GM23338 (cell line): ENCODE measurements at regions not wholly inside any gene's neighbourhood (a gene's known extent, or its start where the extent isn't known, plus 50 kb on each side); places are given as distances from the start of the nearest gene placed in this dataset.

Experiments
- ATAC-seq: fragments of 200-7000 bp; cut with Tn5 transposase; 3 replicates; pipeline ENCODE4 v1.9.1; 2020
- DNase-seq: peaks from one replicate; pipeline ENCODE4 v3.0.0-alpha.2; 2015; ENCODE audit warnings: low spot score
- H2AFZ ChIP-seq: fragments of 200-600 bp; sonication (generic); 2 replicates; pipeline ENCODE4 v1.8.0; 2016; ENCODE audit warnings: antibody characterized with exemption, mild to moderate bottlenecking, moderate library complexity
- H3F3A ChIP-seq: fragments of 200-600 bp; sonication (generic); replicated peaks from 2 replicates; pipeline ENCODE4 v1.8.0; 2017; ENCODE audit warnings: antibody characterized with exemption, mixed run types, low read depth
- H3K27ac ChIP-seq: fragments of 200-600 bp; sonication (generic); 2 replicates; pipeline ENCODE4 v1.6.1; 2016; ENCODE audit warnings: low read depth
- H3K27me3 ChIP-seq: fragments of 200-600 bp; sonication (generic); 2 replicates; pipeline ENCODE4 v1.8.0; 2016; ENCODE audit warnings: mild to moderate bottlenecking, mixed run types, moderate library complexity; ENCODE audit not compliant: insufficient read depth
- H3K36me3 ChIP-seq: fragments of 200-600 bp; sonication (generic); 2 replicates; pipeline ENCODE4 v1.8.0; 2016; ENCODE audit warnings: mild to moderate bottlenecking; ENCODE audit not compliant: insufficient read depth
- H3K4me1 ChIP-seq: fragments of 200-600 bp; sonication (generic); 2 replicates; pipeline ENCODE4 v1.8.0; 2016; ENCODE audit warnings: mild to moderate bottlenecking, moderate library complexity; ENCODE audit not compliant: insufficient read depth
- H3K4me2 ChIP-seq: fragments of 200-600 bp; sonication (generic); 2 replicates; pipeline ENCODE4 v1.7.1; 2017; ENCODE audit warnings: mixed run types
- H3K4me3 ChIP-seq: fragments of 200-600 bp; sonication (generic); 2 replicates; pipeline ENCODE4 v1.6.1; 2016; ENCODE audit warnings: mixed run types
- H3K79me2 ChIP-seq: fragments of 200-600 bp; sonication (generic); replicated peaks from 2 replicates; pipeline ENCODE4 v1.8.0; 2017; ENCODE audit warnings: mild to moderate bottlenecking; ENCODE audit not compliant: insufficient read depth
- H3K9me2 ChIP-seq: fragments of 200-600 bp; sonication (generic); 2 replicates; pipeline ENCODE4 v1.8.0; 2017; ENCODE audit not compliant: insufficient read depth
- H4K20me1 ChIP-seq: fragments of 200-600 bp; sonication (generic); replicated peaks from 2 replicates; pipeline ENCODE4 v1.8.0; 2017; ENCODE audit warnings: mild to moderate bottlenecking; ENCODE audit not compliant: insufficient read depth
- H3K27ac Mint-ChIP-seq: 2 replicates; pipeline ENCODE4 v1.8.0; 2020; ENCODE audit warnings: inconsistent platforms, mild to moderate bottlenecking, moderate library complexity, mixed read lengths
- H3K27me3 Mint-ChIP-seq: 3 replicates; pipeline ENCODE4 v1.8.0; 2022; ENCODE audit warnings: low read depth, mild to moderate bottlenecking, moderate library complexity, mixed read lengths, inconsistent platforms; ENCODE audit not compliant: insufficient read depth, poor library complexity
- H3K36me3 Mint-ChIP-seq: 3 replicates; pipeline ENCODE4 v1.8.0; 2021; ENCODE audit warnings: low read depth, mild to moderate bottlenecking, inconsistent platforms, moderate library complexity, mixed read lengths
- H3K4me1 Mint-ChIP-seq: 3 replicates; pipeline ENCODE4 v1.8.0; 2020; ENCODE audit warnings: mild to moderate bottlenecking, inconsistent platforms, mixed read lengths
- H3K4me3 Mint-ChIP-seq: 3 replicates; pipeline ENCODE4 v1.8.0; 2021; ENCODE audit warnings: moderate library complexity, mild to moderate bottlenecking, inconsistent platforms, mixed read lengths
- H3K9me3 Mint-ChIP-seq: 3 replicates; pipeline ENCODE4 v1.8.0; 2020; ENCODE audit warnings: moderate library complexity, mild to moderate bottlenecking, inconsistent platforms, mixed read lengths
- CREB1 ChIP-seq: fragments of 250-450 bp; sonication (Bioruptor Pico); IDR thresholded peaks from 2 replicates; pipeline ENCODE4 v1.5.0; 2020; ENCODE audit warnings: low read depth, mild to moderate bottlenecking, moderate library complexity
- ETS1 ChIP-seq: IDR thresholded peaks from 2 replicates; pipeline ENCODE4 v1.6.1; 2016; ENCODE audit warnings: antibody characterized with exemption
- EZH2 ChIP-seq: fragments of 200-600 bp; sonication (generic); IDR thresholded peaks from one replicate; pipeline ENCODE4 v1.8.0; 2017; ENCODE audit warnings: antibody characterized with exemption, mild to moderate bottlenecking, low read depth; ENCODE audit not compliant: unreplicated experiment
- EZH2phosphoT487 ChIP-seq: fragments of 200-600 bp; sonication (generic); IDR thresholded peaks from one replicate; pipeline ENCODE4 v1.8.1; 2018; ENCODE audit warnings: antibody characterized with exemption; ENCODE audit not compliant: unreplicated experiment
- JUNB ChIP-seq: IDR thresholded peaks from one replicate; pipeline ENCODE4 v1.6.1; 2016; ENCODE audit warnings: antibody characterized with exemption; ENCODE audit not compliant: unreplicated experiment
- NANOG ChIP-seq: IDR thresholded peaks from 2 replicates; pipeline ENCODE4 v1.6.1; 2016; ENCODE audit warnings: antibody characterized with exemption, borderline replicate concordance
- POLR2AphosphoS5 ChIP-seq: IDR thresholded peaks from 2 replicates; pipeline ENCODE4 v1.6.1; 2016; ENCODE audit warnings: antibody characterized with exemption, low read depth
- REST ChIP-seq: IDR thresholded peaks from one replicate; pipeline ENCODE4 v1.6.1; 2018; ENCODE audit warnings: antibody characterized with exemption; ENCODE audit not compliant: unreplicated experiment
- STAT1 ChIP-seq: IDR thresholded peaks from one replicate; pipeline ENCODE4 v1.6.1; 2016; ENCODE audit warnings: antibody characterized with exemption; ENCODE audit not compliant: unreplicated experiment
- ZNF114 ChIP-seq: fragments of 250-450 bp; sonication (Bioruptor Pico); IDR thresholded peaks from 2 replicates; pipeline ENCODE4 v1.5.0; 2020; ENCODE audit warnings: mild to moderate bottlenecking, moderate library complexity
- ZNF331 ChIP-seq: fragments of 250-450 bp; sonication (Bioruptor Pico); IDR thresholded peaks from 2 replicates; pipeline ENCODE4 v1.5.0; 2020; ENCODE audit warnings: low read depth, mild to moderate bottlenecking, moderate library complexity
- TF ChIP-seq, protein P1 (sequence below), 2 experiments: fragments of 200-600 bp in 1 of 2; sonication (generic) in 1 of 2; conservative IDR thresholded peaks; 2 replicates each; pipeline versions ENCODE4 v1.5.1 to v1.6.1; 2016 to 2017; ENCODE audit warnings: antibody characterized with exemption in 2 of 2, low read depth in 2 of 2, mild to moderate bottlenecking in 2 of 2, moderate library complexity in 1 of 2
- TF ChIP-seq, protein P2 (sequence below): fragments of 250-450 bp; sonication (Bioruptor Pico); IDR thresholded peaks from 2 replicates; pipeline ENCODE4 v1.5.0; 2020; ENCODE audit warnings: mild to moderate bottlenecking, moderate library complexity

DNA sequence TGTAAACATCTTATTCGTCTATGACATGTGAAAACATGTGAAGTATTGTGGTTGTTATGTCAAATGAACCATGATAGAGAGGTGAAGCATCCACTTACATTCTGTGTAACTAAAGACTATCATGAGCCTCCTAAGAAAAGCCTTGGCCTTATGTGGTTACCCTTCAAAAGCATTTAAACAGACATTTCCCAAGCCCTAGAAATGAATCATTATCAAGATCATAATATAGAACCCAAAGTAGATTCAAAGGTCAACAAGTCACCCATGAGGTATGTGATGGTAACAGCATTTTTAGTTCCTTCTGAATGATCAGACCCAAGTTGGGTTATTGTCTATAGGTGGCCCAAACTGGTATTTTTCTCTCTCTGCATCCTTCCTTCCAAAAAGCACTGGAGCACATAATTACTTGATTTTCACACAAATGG, 408.0 kb downstream of the TBL1XR1 start:
- Histone ChIP-seq H3K9me2 (peaks cover 8% of the 10 kb centered on the region; the same call in 1 of the 2 replicates), H2AFZ (no peak overlapping the region), H3K27me3 (no peaks in the 10 kb centered on the region), H3K4me2 (no peak overlapping the region), H3K27ac (no peak overlapping the region), H3K4me1 (peaks cover 6% of the 10 kb centered on the region; the same call in 1 of the 2 replicates), H3F3A (no peaks in the 10 kb centered on the region), H3K4me3 (no peak overlapping the region), H3K36me3 (no peaks in the 10 kb centered on the region), H3K79me2 (no peaks in the 10 kb centered on the region), H4K20me1 (no peaks in the 10 kb centered on the region)
- H3K9me3 Mint-ChIP-seq = no peaks in the 10 kb centered on the region; the same call in 2 of the 3 replicates
- no peak overlapping the region; the same call in 1 of the 2 replicates for H3K27ac Mint-ChIP-seq
- ATAC-seq (no peak), DNase-seq (no peak)
- TF ChIP-seq, protein P1, sequence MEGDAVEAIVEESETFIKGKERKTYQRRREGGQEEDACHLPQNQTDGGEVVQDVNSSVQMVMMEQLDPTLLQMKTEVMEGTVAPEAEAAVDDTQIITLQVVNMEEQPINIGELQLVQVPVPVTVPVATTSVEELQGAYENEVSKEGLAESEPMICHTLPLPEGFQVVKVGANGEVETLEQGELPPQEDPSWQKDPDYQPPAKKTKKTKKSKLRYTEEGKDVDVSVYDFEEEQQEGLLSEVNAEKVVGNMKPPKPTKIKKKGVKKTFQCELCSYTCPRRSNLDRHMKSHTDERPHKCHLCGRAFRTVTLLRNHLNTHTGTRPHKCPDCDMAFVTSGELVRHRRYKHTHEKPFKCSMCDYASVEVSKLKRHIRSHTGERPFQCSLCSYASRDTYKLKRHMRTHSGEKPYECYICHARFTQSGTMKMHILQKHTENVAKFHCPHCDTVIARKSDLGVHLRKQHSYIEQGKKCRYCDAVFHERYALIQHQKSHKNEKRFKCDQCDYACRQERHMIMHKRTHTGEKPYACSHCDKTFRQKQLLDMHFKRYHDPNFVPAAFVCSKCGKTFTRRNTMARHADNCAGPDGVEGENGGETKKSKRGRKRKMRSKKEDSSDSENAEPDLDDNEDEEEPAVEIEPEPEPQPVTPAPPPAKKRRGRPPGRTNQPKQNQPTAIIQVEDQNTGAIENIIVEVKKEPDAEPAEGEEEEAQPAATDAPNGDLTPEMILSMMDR (conservative IDR thresholded peaks at IDR 0.05; ENCODE audit: low read depth in 2 of 2) = no peak
- TF ChIP-seq ETS1 = no peak
- TF ChIP-seq CREB1 = no peak
- TF ChIP-seq ZNF114 = no peak
- TF ChIP-seq EZH2phosphoT487 = no peak
- TF ChIP-seq JUNB = no peak
- TF ChIP-seq ZNF331 (CRISPR knock-in tag) = no peak
- TF ChIP-seq NANOG = no peak
- no peak for TF ChIP-seq POLR2AphosphoS5
- TF ChIP-seq EZH2 = no peak
- no peak for TF ChIP-seq REST
- TF ChIP-seq, protein P2, sequence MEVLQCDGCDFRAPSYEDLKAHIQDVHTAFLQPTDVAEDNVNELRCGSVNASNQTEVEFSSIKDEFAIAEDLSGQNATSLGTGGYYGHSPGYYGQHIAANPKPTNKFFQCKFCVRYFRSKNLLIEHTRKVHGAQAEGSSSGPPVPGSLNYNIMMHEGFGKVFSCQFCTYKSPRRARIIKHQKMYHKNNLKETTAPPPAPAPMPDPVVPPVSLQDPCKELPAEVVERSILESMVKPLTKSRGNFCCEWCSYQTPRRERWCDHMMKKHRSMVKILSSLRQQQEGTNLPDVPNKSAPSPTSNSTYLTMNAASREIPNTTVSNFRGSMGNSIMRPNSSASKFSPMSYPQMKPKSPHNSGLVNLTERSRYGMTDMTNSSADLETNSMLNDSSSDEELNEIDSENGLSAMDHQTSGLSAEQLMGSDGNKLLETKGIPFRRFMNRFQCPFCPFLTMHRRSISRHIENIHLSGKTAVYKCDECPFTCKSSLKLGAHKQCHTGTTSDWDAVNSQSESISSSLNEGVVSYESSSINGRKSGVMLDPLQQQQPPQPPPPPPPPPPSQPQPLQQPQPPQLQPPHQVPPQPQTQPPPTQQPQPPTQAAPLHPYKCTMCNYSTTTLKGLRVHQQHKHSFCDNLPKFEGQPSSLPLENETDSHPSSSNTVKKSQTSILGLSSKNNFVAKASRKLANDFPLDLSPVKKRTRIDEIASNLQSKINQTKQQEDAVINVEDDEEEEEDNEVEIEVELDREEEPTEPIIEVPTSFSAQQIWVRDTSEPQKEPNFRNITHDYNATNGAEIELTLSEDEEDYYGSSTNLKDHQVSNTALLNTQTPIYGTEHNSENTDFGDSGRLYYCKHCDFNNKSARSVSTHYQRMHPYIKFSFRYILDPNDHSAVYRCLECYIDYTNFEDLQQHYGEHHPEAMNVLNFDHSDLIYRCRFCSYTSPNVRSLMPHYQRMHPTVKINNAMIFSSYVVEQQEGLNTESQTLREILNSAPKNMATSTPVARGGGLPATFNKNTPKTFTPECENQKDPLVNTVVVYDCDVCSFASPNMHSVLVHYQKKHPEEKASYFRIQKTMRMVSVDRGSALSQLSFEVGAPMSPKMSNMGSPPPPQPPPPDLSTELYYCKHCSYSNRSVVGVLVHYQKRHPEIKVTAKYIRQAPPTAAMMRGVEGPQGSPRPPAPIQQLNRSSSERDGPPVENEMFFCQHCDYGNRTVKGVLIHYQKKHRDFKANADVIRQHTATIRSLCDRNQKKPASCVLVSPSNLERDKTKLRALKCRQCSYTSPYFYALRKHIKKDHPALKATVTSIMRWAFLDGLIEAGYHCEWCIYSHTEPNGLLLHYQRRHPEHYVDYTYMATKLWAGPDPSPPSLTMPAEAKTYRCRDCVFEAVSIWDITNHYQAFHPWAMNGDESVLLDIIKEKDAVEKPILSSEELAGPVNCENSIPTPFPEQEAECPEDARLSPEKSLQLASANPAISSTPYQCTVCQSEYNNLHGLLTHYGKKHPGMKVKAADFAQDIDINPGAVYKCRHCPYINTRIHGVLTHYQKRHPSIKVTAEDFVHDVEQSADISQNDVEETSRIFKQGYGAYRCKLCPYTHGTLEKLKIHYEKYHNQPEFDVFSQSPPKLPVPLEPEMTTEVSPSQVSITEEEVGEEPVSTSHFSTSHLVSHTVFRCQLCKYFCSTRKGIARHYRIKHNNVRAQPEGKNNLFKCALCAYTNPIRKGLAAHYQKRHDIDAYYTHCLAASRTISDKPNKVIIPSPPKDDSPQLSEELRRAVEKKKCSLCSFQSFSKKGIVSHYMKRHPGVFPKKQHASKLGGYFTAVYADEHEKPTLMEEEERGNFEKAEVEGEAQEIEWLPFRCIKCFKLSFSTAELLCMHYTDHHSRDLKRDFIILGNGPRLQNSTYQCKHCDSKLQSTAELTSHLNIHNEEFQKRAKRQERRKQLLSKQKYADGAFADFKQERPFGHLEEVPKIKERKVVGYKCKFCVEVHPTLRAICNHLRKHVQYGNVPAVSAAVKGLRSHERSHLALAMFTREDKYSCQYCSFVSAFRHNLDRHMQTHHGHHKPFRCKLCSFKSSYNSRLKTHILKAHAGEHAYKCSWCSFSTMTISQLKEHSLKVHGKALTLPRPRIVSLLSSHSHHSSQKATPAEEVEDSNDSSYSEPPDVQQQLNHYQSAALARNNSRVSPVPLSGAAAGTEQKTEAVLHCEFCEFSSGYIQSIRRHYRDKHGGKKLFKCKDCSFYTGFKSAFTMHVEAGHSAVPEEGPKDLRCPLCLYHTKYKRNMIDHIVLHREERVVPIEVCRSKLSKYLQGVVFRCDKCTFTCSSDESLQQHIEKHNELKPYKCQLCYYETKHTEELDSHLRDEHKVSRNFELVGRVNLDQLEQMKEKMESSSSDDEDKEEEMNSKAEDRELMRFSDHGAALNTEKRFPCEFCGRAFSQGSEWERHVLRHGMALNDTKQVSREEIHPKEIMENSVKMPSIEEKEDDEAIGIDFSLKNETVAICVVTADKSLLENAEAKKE (CRISPR knock-in tag) = no peak
- TF ChIP-seq STAT1 = no peak
- no peaks in the 10 kb centered on the region for H3K36me3 Mint-ChIP-seq
- H3K4me3 Mint-ChIP-seq = no peak overlapping the region
- no peaks in the 10 kb centered on the region for H3K27me3 Mint-ChIP-seq
- peaks cover 17% of the 10 kb centered on the region for H3K4me1 Mint-ChIP-seq
